ENCODE measurements at regions not wholly inside any gene's neighbourhood (a gene's known extent, or its start where the extent isn't known, plus 50 kb on each side); places are given as distances from the start of the nearest gene placed in this dataset.
"Not testable (repeated sequence)": the region's sequence is repeated elsewhere in the genome, so short reads cannot be mapped to it uniquely, and the experiment has no call there.

DNA sequence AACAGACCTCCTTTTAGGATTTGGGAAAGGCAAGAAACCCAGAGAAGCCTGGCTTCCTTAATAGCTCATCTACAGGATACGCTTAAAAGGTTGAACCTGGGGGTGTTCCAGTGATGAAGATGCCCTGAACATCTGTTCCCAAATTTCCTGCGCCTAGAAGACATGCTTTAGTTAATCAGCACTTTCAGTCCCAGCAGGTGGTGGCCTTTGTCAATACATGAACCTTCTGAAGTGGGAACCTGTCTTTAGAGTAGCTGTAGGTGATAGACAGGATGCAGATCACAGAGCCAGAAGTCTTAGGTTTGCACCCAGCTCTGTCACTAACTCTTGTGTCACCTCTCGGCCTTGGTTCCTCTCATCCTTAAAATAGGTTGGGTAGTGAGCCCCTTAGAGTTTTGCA lies 149.7 kb upstream of the SYNPR start:
- H3K4me1 ChIP-seq, result no peaks in the 10 kb centered on the region
- no peak for DNase-seq (ENCODE audit: low spot score in 2 of 2)
- TF ChIP-seq, protein P1, sequence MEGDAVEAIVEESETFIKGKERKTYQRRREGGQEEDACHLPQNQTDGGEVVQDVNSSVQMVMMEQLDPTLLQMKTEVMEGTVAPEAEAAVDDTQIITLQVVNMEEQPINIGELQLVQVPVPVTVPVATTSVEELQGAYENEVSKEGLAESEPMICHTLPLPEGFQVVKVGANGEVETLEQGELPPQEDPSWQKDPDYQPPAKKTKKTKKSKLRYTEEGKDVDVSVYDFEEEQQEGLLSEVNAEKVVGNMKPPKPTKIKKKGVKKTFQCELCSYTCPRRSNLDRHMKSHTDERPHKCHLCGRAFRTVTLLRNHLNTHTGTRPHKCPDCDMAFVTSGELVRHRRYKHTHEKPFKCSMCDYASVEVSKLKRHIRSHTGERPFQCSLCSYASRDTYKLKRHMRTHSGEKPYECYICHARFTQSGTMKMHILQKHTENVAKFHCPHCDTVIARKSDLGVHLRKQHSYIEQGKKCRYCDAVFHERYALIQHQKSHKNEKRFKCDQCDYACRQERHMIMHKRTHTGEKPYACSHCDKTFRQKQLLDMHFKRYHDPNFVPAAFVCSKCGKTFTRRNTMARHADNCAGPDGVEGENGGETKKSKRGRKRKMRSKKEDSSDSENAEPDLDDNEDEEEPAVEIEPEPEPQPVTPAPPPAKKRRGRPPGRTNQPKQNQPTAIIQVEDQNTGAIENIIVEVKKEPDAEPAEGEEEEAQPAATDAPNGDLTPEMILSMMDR (IDR thresholded peaks at IDR 0.05), result no peak
- no peaks in the 10 kb centered on the region for H3K9me3 ChIP-seq
- no peaks in the 10 kb centered on the region for H3K36me3 ChIP-seq
- intact Hi-C loops (cut with DNase I), result no loop called here
- H3K4me3 ChIP-seq, result no peak overlapping the region
- no peak overlapping the region for H3K27ac ChIP-seq
- H3K27me3 ChIP-seq, result no peaks in the 10 kb centered on the region

DNA sequence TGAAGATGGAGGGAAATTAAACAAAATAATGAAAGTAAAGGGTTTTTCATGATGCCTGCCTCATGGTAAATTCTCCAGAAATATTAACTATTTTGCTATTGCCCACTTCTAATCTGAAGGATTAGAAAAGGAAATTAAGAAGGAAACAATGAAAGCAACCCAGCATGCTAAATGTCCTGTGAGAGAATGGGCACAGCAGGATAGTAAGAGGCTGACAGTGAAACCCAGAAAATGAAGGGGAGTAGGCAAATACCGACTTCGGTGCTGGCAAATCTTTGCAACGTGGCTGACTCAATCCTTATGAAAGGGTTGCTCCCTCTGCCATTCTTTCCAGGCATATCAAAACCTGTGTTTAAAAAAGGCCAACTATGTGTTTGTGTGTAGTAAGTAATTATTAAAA lies 147.5 kb upstream of the SYNPR start:
- H3K4me3 ChIP-seq, result no peak overlapping the region
- DNase-seq (ENCODE audit: low spot score in 2 of 2), result no peak
- TF ChIP-seq, protein P1 (IDR thresholded peaks at IDR 0.05), result no peak
- no peaks in the 10 kb centered on the region for H3K4me1 ChIP-seq
- H3K9me3 ChIP-seq, result no peaks in the 10 kb centered on the region
- no peak overlapping the region for H3K27ac ChIP-seq
- no peaks in the 10 kb centered on the region for H3K36me3 ChIP-seq
- intact Hi-C loops (cut with DNase I), result no loop called here
- H3K27me3 ChIP-seq, result no peaks in the 10 kb centered on the region

DNA sequence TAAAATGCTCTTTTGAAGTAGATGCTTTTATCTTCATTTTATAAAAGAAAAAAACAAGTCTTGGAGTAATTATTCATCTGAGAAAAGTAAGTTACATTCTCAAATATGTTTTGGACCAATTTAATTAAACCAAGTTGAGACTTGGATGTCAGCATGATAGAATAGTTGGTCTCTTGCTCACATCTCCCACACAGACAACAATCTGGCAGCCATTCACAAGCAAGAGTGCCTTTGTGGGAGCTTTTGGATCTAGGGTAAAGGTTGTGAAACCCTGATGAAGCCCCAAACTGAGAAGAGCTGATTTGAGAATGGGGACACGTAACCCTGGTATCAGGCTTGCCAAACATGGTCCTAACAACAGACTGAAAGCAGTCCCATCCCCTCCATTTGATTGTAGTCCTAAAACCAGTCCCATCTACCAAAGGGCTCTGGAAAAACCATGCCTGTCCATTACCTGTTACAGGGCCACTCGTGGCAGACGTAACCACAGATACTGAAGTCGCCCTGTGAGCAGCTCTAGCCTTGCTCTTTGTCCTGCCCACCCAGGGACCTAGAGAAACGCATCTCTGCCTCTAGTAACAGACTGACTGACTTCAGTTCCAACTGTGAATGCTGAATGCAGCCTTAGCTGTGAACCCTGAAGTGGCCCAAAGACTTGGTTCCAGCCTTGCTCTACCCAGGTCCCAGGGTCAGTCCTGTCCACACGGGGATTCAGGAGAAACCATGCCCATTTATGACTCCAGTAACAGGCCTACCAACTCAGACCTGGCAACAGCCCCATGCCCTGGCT lies 145.5 kb upstream of the SYNPR start:
- no peaks in the 10 kb centered on the region for H3K4me1 ChIP-seq
- TF ChIP-seq, protein P1 (IDR thresholded peaks at IDR 0.05), result no peak
- no peaks in the 10 kb centered on the region for H3K36me3 ChIP-seq
- H3K27ac ChIP-seq, result no peak overlapping the region
- H3K4me3 ChIP-seq, result no peak overlapping the region
- H3K27me3 ChIP-seq, result no peaks in the 10 kb centered on the region
- no peak for DNase-seq (ENCODE audit: low spot score in 2 of 2)
- intact Hi-C loops (cut with DNase I), result no loop called here
- no peaks in the 10 kb centered on the region for H3K9me3 ChIP-seq

DNA sequence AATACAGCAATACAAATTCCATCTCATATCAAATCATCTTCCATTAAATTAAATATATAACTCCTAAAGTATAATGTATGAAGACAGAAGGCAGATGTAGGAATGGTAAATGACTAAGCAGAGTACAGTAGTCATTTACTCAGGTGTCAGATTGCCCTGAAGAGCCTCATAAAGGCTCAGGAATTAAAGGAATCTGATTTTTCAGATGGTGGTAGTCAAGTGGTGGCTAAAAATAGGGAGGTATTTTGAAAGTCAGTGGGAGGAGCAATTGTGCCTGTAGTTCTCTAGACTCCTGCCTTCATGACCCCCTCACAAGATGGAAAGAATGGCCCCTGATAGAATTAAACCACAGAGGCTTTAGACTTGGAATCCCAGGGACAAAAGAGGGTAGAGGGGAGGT lies 142.7 kb upstream of the SYNPR start:
- intact Hi-C loops (cut with DNase I), result no loop called here
- Histone ChIP-seq H3K27ac (no peak overlapping the region), H3K9me3 (no peaks in the 10 kb centered on the region), H3K4me3 (no peak overlapping the region), H3K4me1 (no peaks in the 10 kb centered on the region), H3K36me3 (no peaks in the 10 kb centered on the region), H3K27me3 (no peaks in the 10 kb centered on the region)
- TF ChIP-seq, protein P1 (IDR thresholded peaks at IDR 0.05), result no peak
- no peak for DNase-seq (ENCODE audit: low spot score in 2 of 2)

DNA sequence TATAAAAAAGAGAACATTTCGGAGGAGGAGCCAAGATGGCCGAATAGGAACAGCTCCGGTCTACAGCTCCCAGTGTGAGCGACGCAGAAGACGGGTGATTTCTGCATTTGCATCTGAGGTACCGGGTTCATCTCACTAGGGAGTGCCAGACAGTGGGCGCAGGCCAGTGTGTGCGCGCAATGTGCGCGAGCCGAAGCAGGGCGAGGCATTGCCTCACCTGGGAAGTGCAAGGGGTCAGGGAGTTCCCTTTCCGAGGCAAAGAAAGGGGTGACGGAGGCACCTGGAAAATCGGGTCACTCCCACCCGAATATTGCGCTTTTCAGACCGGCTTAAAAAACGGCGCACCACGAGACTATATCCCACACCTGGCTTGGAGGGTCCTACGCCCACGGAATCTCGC lies 141.9 kb upstream of the SYNPR start:
- H3K4me1 ChIP-seq; intact Hi-C loops (cut with DNase I); DNase-seq (ENCODE audit: low spot score in 2 of 2): not testable (repeated sequence)

DNA sequence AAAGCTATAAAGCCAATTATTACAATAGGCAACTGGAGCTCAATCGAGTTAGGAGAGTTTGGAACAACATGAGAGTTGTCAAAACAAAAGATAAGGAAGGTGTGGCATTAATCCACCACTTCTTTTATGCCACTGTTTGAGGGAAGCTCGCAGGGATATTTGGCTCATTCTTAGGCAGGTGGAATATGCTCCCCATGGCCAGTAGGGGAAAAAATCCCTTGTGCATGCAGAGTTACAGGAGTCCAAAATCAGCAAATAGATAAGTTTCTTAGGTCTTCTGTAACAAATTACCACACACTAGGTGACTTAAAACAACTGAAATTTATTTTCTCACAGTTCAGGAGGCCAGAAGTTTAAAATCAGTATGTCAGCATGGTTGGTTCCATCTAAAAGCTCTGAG lies 135.4 kb upstream of the SYNPR start:
- H3K27me3 ChIP-seq, result no peaks in the 10 kb centered on the region
- H3K36me3 ChIP-seq, result no peaks in the 10 kb centered on the region
- H3K4me3 ChIP-seq, result no peak overlapping the region
- no peak for DNase-seq (ENCODE audit: low spot score in 2 of 2)
- TF ChIP-seq, protein P1 (IDR thresholded peaks at IDR 0.05), result no peak
- no peaks in the 10 kb centered on the region for H3K9me3 ChIP-seq
- H3K4me1 ChIP-seq, result no peaks in the 10 kb centered on the region
- intact Hi-C loops (cut with DNase I), result no loop called here
- no peak overlapping the region for H3K27ac ChIP-seq

More for the DNA sequence above, 141.9 kb upstream of the SYNPR start:
- H3K4me3 ChIP-seq, H3K36me3 ChIP-seq, H3K9me3 ChIP-seq, H3K27ac ChIP-seq, H3K27me3 ChIP-seq: not testable (repeated sequence)
